GM12864 (cell line): ENCODE measurements at regions not wholly inside any gene's neighbourhood (a gene's known extent, or its start where the extent isn't known, plus 50 kb on each side); places are given as distances from the start of the nearest gene placed in this dataset.
"Not testable (repeated sequence)": the region's sequence is repeated elsewhere in the genome, so short reads cannot be mapped to it uniquely, and the experiment has no call there.

Experiments
- DNase-seq: peaks from one replicate; pipeline ENCODE4 v3.0.0-alpha.2; 2011; ENCODE audit warnings: low read depth
- H3K4me3 ChIP-seq: 2 replicates; pipeline ENCODE4 v1.5.1; 2011; ENCODE audit warnings: mild to moderate bottlenecking, low read depth, low read length, control low read depth
- TF ChIP-seq, protein P1 (sequence below): IDR thresholded peaks from 2 replicates; pipeline ENCODE4 v1.5.1; 2011; ENCODE audit warnings: low read depth, mild to moderate bottlenecking, moderate library complexity, low read length, control low read depth, inconsistent platforms; ENCODE audit errors: missing control alignments

DNA sequence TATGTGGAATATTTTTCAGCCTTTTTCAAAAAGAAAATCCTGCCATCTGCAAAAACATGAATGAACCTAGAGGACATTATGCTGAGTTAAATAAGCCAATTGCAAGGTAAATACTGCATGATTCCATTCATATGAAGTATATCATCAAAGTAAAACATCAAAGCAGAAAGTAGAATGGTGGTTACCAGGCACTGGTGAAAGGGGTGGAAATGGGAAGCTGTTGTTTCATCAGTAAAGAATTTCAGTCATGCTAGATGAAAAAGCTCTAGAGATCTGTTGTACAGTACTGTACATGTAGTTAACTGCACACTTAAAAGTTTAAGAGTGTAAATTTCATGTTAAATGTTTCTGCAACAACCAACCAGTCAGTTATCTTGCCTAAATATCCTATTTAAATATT lies 196.8 kb upstream of the ADGRL3 start:
- no peak overlapping the region for H3K4me3 ChIP-seq
- no peak for DNase-seq
- TF ChIP-seq, protein P1, sequence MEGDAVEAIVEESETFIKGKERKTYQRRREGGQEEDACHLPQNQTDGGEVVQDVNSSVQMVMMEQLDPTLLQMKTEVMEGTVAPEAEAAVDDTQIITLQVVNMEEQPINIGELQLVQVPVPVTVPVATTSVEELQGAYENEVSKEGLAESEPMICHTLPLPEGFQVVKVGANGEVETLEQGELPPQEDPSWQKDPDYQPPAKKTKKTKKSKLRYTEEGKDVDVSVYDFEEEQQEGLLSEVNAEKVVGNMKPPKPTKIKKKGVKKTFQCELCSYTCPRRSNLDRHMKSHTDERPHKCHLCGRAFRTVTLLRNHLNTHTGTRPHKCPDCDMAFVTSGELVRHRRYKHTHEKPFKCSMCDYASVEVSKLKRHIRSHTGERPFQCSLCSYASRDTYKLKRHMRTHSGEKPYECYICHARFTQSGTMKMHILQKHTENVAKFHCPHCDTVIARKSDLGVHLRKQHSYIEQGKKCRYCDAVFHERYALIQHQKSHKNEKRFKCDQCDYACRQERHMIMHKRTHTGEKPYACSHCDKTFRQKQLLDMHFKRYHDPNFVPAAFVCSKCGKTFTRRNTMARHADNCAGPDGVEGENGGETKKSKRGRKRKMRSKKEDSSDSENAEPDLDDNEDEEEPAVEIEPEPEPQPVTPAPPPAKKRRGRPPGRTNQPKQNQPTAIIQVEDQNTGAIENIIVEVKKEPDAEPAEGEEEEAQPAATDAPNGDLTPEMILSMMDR = no peak

DNA sequence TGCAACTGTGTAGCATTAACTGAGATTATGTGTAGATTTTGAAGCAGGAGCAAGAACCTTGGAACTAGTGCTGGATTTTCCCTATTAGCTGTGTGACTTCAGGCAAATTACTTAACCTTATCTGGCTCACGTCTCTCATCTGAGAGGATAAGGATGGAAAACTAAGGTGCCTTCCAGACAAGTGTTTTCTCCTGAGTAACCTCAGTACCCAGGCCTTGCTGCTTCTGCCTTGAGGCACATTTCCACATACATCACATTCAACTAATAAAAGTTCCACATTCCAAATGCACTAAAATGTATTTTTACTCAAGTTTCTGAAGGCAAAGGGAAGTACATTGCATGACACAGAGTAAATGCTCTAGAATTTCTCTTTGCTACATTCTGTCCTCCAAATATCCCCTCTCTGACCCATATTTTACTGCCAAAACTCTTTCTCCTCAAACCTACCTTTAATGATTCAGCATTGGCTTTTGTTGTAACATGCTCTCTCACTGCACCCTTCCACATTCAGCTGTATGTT lies 195.4 kb upstream of the ADGRL3 start:
- TF ChIP-seq, protein P1 = no peak
- DNase-seq = no peak
- H3K4me3 ChIP-seq = no peak overlapping the region

DNA sequence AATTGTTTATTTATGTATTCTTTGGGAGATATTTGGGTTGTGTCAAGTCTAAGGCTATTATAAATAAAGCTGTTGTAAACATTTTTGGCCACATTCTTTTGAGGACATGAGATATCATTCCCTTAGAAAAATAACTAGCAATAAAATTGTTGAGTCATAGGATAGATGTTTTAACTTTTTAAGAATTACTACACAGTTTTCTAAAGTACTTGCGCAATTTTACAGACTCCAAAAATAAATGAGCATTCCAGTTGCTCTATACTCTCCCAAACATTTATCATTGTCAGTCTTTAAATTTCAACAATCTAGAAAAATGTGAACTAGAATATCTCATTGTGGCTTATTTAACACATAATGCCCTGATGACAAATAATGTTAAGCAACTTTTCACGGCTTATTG lies 189.1 kb upstream of the ADGRL3 start:
- no peak for DNase-seq
- TF ChIP-seq, protein P1 = no peak
- H3K4me3 ChIP-seq = no peak overlapping the region

DNA sequence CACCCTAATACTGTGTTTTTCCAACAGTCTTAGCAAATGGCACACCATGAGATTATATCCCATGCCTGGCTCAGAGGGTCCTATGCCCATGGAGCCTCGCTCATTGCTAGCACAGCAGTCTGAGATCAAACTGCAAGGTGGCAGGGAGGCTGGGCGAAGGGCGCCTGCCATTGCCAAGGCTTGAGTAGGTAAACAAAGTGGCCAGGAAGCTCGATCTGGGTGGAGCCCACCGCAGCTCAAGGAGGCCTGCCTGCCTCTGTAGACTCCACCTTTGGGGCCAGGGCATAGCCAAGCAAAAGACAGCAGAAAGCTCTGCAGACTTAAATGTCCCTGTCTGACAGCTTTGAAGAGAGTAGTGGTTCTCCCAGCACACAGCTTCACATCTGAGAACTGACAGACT lies 188.2 kb upstream of the ADGRL3 start:
- not testable (repeated sequence) for H3K4me3 ChIP-seq, DNase-seq

DNA sequence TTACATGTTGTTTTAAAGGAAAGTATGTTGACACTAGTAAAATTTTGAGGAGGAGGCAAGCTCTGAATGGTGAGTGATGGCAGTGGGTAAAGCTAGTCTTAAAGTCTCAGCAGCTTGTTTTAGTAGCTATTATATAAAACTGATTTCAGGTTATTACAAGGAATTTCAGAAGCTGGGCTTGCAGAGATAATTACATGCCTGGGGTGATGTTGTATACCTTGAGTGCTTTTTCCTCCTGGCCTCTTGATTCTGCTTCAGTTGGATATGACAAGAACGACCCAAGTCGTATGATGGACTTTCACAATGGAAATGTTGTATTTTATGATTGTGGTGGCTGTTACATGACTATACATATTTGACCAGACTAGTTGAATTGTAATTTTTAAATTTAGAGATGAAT lies 175.5 kb upstream of the ADGRL3 start:
- TF ChIP-seq, protein P1 = no peak
- H3K4me3 ChIP-seq = no peak overlapping the region
- no peak for DNase-seq

DNA sequence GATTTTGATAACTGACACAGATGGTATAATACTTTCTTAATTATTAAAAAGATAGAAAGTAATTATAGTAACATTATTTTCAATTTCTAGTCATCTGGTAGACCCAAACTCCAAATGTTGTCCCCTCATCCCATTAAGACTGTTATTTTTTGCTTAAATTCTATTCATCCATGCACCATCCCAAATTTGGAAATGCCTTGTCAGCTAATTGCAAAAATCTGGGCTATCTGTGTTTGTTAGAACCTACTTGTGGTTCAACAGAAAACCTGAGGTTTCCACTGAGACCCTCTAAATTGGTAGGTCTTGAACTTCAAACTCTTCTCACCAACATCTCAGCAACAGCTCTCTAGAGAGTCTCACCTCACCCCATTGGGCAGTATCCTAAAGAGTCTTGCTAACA lies 172.2 kb upstream of the ADGRL3 start:
- TF ChIP-seq, protein P1 = no peak
- no peak overlapping the region for H3K4me3 ChIP-seq
- DNase-seq = no peak

DNA sequence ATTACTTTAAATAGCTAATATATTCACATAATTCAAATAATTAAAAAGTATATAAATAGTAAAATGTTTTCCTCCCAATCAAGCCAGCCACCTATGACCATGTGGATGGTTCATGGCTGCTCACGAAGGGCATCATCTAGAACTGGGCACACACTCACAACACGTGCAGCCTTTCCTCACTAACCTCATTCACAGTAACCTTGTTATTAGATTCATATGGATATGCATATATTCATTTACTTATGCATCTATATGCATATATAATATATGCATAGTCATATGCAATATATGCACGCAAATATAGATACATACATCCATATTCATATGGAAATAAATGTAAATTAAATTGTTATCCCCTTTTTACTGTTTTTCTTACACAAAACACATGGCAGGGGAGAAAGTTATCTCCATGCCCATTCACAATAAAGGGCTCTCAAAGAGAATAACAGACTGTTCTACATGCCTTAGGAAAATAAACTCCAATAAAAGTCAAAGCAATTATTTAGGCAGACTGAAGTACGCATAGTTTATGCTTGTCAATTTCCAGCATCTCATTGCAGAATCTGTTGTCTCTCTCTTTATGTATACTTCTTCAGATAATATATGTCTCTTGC lies 163.9 kb upstream of the ADGRL3 start:
- TF ChIP-seq, protein P1 = no peak
- no peak overlapping the region for H3K4me3 ChIP-seq
- DNase-seq = no peak

DNA sequence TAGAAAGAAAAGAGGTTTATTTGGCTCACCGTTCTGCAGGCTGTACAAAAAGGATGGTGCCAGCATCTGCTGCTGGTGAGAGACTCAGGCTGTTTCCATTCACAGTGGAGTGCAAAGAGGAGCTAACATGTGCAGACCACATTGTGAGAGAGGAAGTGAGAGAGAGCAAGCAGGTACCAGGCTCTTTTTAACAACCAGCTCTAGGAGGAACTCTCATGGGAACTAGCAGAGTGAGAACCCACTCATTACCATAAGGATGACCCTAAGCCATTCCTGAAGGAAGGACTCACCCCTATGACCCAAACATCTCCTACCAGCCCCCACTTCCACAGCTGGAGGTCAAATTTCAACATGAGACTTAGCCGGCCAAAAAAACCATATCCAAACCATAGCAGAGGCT lies 158.6 kb upstream of the ADGRL3 start:
- H3K4me3 ChIP-seq = no peak overlapping the region
- TF ChIP-seq, protein P1 = no peak
- DNase-seq = no peak
